ENCODE measurements at regions not wholly inside any gene's neighbourhood (a gene's known extent, or its start where the extent isn't known, plus 50 kb on each side); places are given as distances from the start of the nearest gene placed in this dataset.

GRCh38 chr5:30540150-30540549, 653.3 kb upstream of the CDH6 start:
- TF ChIP-seq CTCF (IDR thresholded peaks at IDR 0.05) = no peak
- no peak for TF ChIP-seq POLR2A (IDR thresholded peaks at IDR 0.05)
